AG10803 (cell line): ENCODE measurements at regions not wholly inside any gene's neighbourhood (a gene's known extent, or its start where the extent isn't known, plus 50 kb on each side); places are given as distances from the start of the nearest gene placed in this dataset.

ENCODE experiments used
- DNase-seq: peaks from one replicate; pipeline ENCODE4 v3.0.0; 2010; ENCODE audit warnings: low read depth
- H3K4me3 ChIP-seq: 2 replicates; pipeline ENCODE4 v1.5.1; 2011; ENCODE audit warnings: mild to moderate bottlenecking, low read length, control low read depth
- TF ChIP-seq, protein P1 (sequence below): conservative IDR thresholded peaks from 2 replicates; pipeline ENCODE4 v1.5.1; 2011; ENCODE audit warnings: mild to moderate bottlenecking, low read length, control low read depth, inconsistent platforms

DNA sequence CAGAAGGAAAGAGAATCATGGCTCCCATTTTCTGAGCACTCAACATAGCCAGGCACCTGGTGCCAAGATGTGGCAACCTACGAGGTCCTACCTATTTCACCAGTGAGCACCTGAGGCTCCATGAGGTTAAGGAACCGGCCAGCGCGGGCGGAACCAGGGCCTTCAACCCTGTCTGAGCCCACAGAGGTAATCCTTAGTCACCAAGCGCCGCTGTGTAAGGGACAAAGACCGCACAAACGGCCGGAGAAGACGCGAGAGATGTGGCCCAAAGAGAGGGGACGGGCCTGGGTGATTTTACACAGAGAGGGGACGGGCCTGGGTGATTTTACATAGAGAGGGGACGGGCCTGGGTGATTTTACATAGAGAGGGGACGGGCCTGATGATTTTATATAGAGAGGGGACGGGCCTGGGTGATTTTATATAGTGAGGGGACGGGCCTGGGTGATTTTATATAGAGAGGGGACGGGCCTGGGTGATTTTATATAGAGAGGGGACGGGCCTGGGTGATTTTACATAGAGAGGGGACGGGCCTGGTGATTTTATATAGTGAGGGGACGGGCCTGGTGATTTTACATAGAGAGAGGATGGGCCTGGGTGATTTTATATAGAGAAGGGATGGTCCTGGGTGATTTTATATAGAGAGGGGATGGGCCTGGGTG lies 114.2 kb downstream of the SMIM20 start:
- no peak for DNase-seq
- TF ChIP-seq, protein P1, sequence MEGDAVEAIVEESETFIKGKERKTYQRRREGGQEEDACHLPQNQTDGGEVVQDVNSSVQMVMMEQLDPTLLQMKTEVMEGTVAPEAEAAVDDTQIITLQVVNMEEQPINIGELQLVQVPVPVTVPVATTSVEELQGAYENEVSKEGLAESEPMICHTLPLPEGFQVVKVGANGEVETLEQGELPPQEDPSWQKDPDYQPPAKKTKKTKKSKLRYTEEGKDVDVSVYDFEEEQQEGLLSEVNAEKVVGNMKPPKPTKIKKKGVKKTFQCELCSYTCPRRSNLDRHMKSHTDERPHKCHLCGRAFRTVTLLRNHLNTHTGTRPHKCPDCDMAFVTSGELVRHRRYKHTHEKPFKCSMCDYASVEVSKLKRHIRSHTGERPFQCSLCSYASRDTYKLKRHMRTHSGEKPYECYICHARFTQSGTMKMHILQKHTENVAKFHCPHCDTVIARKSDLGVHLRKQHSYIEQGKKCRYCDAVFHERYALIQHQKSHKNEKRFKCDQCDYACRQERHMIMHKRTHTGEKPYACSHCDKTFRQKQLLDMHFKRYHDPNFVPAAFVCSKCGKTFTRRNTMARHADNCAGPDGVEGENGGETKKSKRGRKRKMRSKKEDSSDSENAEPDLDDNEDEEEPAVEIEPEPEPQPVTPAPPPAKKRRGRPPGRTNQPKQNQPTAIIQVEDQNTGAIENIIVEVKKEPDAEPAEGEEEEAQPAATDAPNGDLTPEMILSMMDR = no peak
- no peak overlapping the region for H3K4me3 ChIP-seq

GRCh38 chr4:26028793-26029567 lies 115.0 kb downstream of the SMIM20 start:
- TF ChIP-seq, protein P1 = peak; percentile 78
- DNase-seq = peak; percentile 65
- peak overlapping the region; percentile 15; the same call in 1 of the 2 replicates for H3K4me3 ChIP-seq

GRCh38 chr4:26029568-26030131 lies 115.6 kb downstream of the SMIM20 start:
- TF ChIP-seq, protein P1 = no peak
- no peak for DNase-seq
- H3K4me3 ChIP-seq = no peak overlapping the region

DNA sequence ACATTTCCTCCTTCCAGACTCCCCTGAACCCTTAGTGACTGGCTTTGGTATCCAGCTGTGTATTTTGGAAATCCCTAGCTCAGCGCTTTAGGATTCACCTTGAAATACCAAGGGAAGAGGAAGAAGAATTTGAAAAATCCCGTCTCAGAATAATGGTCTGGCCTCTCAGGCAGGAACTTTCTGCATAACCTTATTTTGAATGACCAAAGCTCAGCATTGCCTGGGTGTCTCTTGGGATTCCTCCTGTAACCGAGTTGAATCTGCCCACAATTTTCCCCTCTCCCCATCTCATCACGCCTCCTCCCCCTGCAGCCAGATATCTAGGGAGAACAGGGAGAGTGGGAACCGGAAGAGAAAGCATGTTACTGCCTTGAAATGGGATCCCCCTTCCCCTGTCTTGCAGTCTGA lies 116.2 kb downstream of the SMIM20 start:
- no peak for DNase-seq
- H3K4me3 ChIP-seq = no peak overlapping the region
- TF ChIP-seq, protein P1 = no peak

GRCh38 chr4:26030780-26031179 lies 116.8 kb downstream of the SMIM20 start:
- H3K4me3 ChIP-seq = no peak overlapping the region
- no peak for DNase-seq
- TF ChIP-seq, protein P1 = no peak

- no peak for DNase-seq
- H3K4me3 ChIP-seq = no peak overlapping the region
- TF ChIP-seq, protein P1 = no peak
Observed at GRCh38 chr4:26031704-26032103, 117.7 kb downstream of the SMIM20 start.

DNA sequence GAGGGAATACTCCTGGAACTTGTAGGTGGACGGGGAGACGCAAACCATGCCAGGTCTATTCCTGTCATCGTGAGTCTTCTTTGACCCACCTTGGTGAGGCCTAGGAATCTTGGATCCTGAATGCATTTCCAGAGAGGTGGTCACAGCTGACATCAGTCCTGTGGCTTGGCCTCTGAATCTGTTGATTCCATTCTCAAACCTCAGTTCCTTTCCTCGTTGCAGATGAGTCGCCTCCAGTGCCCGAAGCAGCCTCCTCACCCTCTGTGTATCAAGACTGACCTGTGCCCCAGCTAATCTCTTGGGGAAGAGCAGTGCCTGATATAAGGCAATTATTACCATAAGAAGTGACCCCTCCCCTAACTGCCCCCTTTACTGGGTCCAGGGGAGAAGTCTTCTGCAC lies 118.1 kb downstream of the SMIM20 start:
- TF ChIP-seq, protein P1 = no peak
- peak; percentile 78 for DNase-seq
- no peak overlapping the region for H3K4me3 ChIP-seq
